GM18858 (cell line): ENCODE measurements at regions not wholly inside any gene's neighbourhood (a gene's known extent, or its start where the extent isn't known, plus 50 kb on each side); places are given as distances from the start of the nearest gene placed in this dataset.
"Not testable (repeated sequence)": the region's sequence is repeated elsewhere in the genome, so short reads cannot be mapped to it uniquely, and the experiment has no call there.

Experiments
- ATAC-seq: cut with Tn5 transposase; IDR thresholded peaks from one replicate; pipeline ENCODE4 v1.9.1; 2021; ENCODE audit not compliant: unreplicated experiment

GRCh38 chr6:81051952-81052351 is 700.5 kb downstream of the TENT5A start:
- no peak for ATAC-seq

- ATAC-seq = no peak
Observed at GRCh38 chr6:81049425-81050042, 702.9 kb downstream of the TENT5A start.

GRCh38 chr6:81031416-81031815 is 721.1 kb downstream of the TENT5A start:
- ATAC-seq = no peak

GRCh38 chr6:81026041-81026553 is 726.4 kb downstream of the TENT5A start:
- no peak for ATAC-seq

- no peak for ATAC-seq
Observed at GRCh38 chr6:81023709-81024108, 728.8 kb downstream of the TENT5A start.

- no peak for ATAC-seq
Observed at GRCh38 chr6:81023007-81023582, 729.4 kb downstream of the TENT5A start.

- ATAC-seq = not testable (repeated sequence)
Observed at GRCh38 chr6:81017586-81017985, 734.9 kb downstream of the TENT5A start.

- no peak for ATAC-seq
Observed at GRCh38 chr6:81003894-81004293, 748.6 kb downstream of the TENT5A start.

GRCh38 chr6:81003156-81003555 is 749.3 kb downstream of the TENT5A start:
- no peak for ATAC-seq

- ATAC-seq = no peak
Observed at GRCh38 chr6:81002126-81002525, 750.4 kb downstream of the TENT5A start.

GRCh38 chr6:80991316-80991715 is 761.2 kb downstream of the TENT5A start:
- no peak for ATAC-seq

- ATAC-seq = no peak
Observed at GRCh38 chr6:80988892-80989291, 763.6 kb downstream of the TENT5A start.

- ATAC-seq = no peak
Observed at GRCh38 chr6:80988286-80988685, 764.2 kb downstream of the TENT5A start.

- not testable (repeated sequence) for ATAC-seq
Observed at GRCh38 chr6:80981226-80981625, 771.3 kb downstream of the TENT5A start.

- ATAC-seq = no peak
Observed at GRCh38 chr6:80976336-80976735, 776.1 kb downstream of the TENT5A start.

GRCh38 chr6:80974579-80974978 is 777.9 kb downstream of the TENT5A start:
- ATAC-seq = no peak

- no peak for ATAC-seq
Observed at GRCh38 chr6:80969439-80969838, 783.0 kb downstream of the TENT5A start.

- ATAC-seq = no peak
Observed at GRCh38 chr6:80967609-80968008, 784.9 kb downstream of the TENT5A start.

GRCh38 chr6:80962382-80962781 is 790.1 kb downstream of the TENT5A start:
- ATAC-seq = no peak

GRCh38 chr6:80961166-80961565 is 791.3 kb downstream of the TENT5A start:
- ATAC-seq = no peak

GRCh38 chr6:80959034-80959433 is 793.4 kb downstream of the TENT5A start:
- no peak for ATAC-seq

- no peak for ATAC-seq
Observed at GRCh38 chr6:80956898-80957297, 795.6 kb downstream of the TENT5A start.

GRCh38 chr6:80952479-80952878 is 800.0 kb downstream of the TENT5A start:
- not testable (repeated sequence) for ATAC-seq
